GM23248 (cell line): ENCODE measurements at regions not wholly inside any gene's neighbourhood (a gene's known extent, or its start where the extent isn't known, plus 50 kb on each side); places are given as distances from the start of the nearest gene placed in this dataset.

Experiments used
- DNase-seq: peaks from one replicate; pipeline ENCODE4 v3.0.0-alpha.2; 2015
- H2AFZ ChIP-seq: fragments of 200-600 bp; sonication (generic); 2 replicates; pipeline ENCODE4 v1.6.1; 2016; ENCODE audit warnings: antibody characterized with exemption
- H3F3A ChIP-seq: fragments of 200-600 bp; sonication (generic); 2 replicates; pipeline ENCODE4 v1.6.1; 2016; ENCODE audit warnings: mild to moderate bottlenecking, antibody characterized with exemption, mixed run types; ENCODE audit not compliant: insufficient read depth
- H3K27ac ChIP-seq: fragments of 200-600 bp; sonication (generic); 2 replicates; pipeline ENCODE4 v1.5.1; 2016; ENCODE audit warnings: mild to moderate bottlenecking
- H3K27me3 ChIP-seq: fragments of 200-600 bp; sonication (generic); replicated peaks from 2 replicates; pipeline ENCODE4 v1.6.1; 2016; ENCODE audit warnings: mild to moderate bottlenecking; ENCODE audit not compliant: insufficient read depth
- H3K36me3 ChIP-seq: fragments of 200-600 bp; sonication (generic); 2 replicates; pipeline ENCODE4 v1.6.1; 2016; ENCODE audit warnings: low read depth, mild to moderate bottlenecking
- H3K4me1 ChIP-seq: fragments of 200-600 bp; sonication (generic); 2 replicates; pipeline ENCODE4 v1.6.1; 2016; ENCODE audit warnings: mild to moderate bottlenecking; ENCODE audit not compliant: insufficient read depth
- H3K4me2 ChIP-seq: fragments of 200-600 bp; sonication (generic); one replicate; pipeline ENCODE4 v1.6.1; 2016; ENCODE audit warnings: mild to moderate bottlenecking; ENCODE audit not compliant: unreplicated experiment
- H3K4me3 ChIP-seq: fragments of 200-600 bp; sonication (generic); 2 replicates; pipeline ENCODE4 v1.5.1; 2016; ENCODE audit warnings: mild to moderate bottlenecking
- H3K79me2 ChIP-seq: fragments of 200-600 bp; sonication (generic); 2 replicates; pipeline ENCODE4 v1.6.1; 2016; ENCODE audit warnings: mild to moderate bottlenecking; ENCODE audit not compliant: insufficient read depth
- H3K9ac ChIP-seq: fragments of 200-600 bp; sonication (generic); 2 replicates; pipeline ENCODE4 v1.6.1; 2016; ENCODE audit warnings: mild to moderate bottlenecking
- H3K9me2 ChIP-seq: fragments of 200-600 bp; sonication (generic); 2 replicates; pipeline ENCODE4 v1.6.1; 2016; ENCODE audit warnings: mixed run types, mild to moderate bottlenecking, moderate library complexity; ENCODE audit not compliant: insufficient read depth
- H3K9me3 ChIP-seq: fragments of 200-600 bp; sonication (generic); one replicate; pipeline ENCODE4 v1.6.1; 2017; ENCODE audit warnings: low read depth
- H4K20me1 ChIP-seq: fragments of 200-600 bp; sonication (generic); 2 replicates; pipeline ENCODE4 v1.6.0; 2016; ENCODE audit not compliant: insufficient read depth
- EZH2 ChIP-seq: fragments of 200-600 bp; sonication (generic); IDR thresholded peaks from 2 replicates; pipeline ENCODE4 v1.6.1; 2018; ENCODE audit warnings: antibody characterized with exemption, mild to moderate bottlenecking; ENCODE audit not compliant: insufficient read depth, poor library complexity, severe bottlenecking
- EZH2phosphoT487 ChIP-seq: fragments of 200-600 bp; sonication (generic); IDR thresholded peaks from 2 replicates; pipeline ENCODE4 v1.6.1; 2018; ENCODE audit warnings: antibody characterized with exemption, moderate library complexity, mild to moderate bottlenecking, low read depth; ENCODE audit not compliant: insufficient read depth
- WGBS, 2 experiments: methylation state at CpG; one replicate each; pipeline ENCODE4 v1.1.6; 2015 to 2017; ENCODE audit warnings: low lambda C conversion rate in 2 of 2, low coverage in 1 of 2; ENCODE audit errors: missing lambda C conversion rate in 2 of 2; 5-methylcytosine and 5-hydroxymethylcytosine counted together
- in situ Hi-C: fragments of 300-500 bp; cut with MboI; formaldehyde crosslinking; loops from 2 replicates; pipeline ENCODE4 v1.15.0; 2020

DNA sequence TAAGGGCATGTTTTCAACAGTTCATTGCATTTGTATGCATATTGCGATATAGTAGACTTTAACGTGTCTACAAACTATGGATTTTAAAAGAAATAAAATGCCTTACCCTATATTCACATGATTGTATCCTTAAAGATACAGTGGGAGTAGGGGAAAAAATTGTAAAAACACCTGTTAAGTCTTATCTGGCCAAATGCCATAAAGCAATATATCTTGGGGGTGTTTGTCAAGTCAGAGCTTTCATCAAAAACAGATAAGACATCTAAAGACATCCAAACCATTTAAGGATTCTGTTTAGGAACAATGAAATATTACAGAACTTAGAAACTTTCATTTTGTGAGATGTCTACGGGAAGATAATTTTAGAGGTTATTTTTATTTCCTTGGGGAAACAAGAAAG is 152.3 kb downstream of the AASDH start:
- Histone ChIP-seq H3K79me2 (no peaks in the 10 kb centered on the region), H3K4me1 (no peaks in the 10 kb centered on the region), H3K9me2 (no peaks in the 10 kb centered on the region), H2AFZ (no peak overlapping the region), H3K27ac (no peak overlapping the region), H3K36me3 (no peaks in the 10 kb centered on the region), H3K9me3 (no peaks in the 10 kb centered on the region), H4K20me1 (no peaks in the 10 kb centered on the region), H3K9ac (no peak overlapping the region), H3K4me2 (no peak overlapping the region), H3F3A (no peaks in the 10 kb centered on the region), H3K4me3 (no peak overlapping the region), H3K27me3 (no peaks in the 10 kb centered on the region)
- in situ Hi-C loops, result no loop called here
- no peak for DNase-seq
- WGBS, 2 experiments, result 47 to 52% methylated on average over 3 of the region's 3 CpGs
- no peak for TF ChIP-seq EZH2phosphoT487
- no peak for TF ChIP-seq EZH2

DNA sequence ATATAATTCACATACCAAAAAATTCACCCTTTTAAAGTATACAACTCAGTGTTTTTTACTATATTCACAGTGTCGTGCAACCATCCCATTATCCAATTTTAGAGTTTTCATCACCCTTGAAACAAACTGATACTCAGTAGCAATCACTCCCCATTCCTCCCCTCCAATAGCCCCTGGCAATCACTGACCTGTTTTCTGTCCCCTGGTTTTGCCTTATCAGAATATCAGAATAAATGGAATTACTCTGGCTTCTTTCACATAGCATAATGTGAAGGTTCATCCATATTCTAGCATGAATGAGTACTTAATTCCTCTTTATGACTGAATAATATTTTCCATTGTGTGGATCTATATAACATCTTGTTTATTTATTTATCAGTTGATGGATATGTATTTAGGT is 153.2 kb downstream of the AASDH start:
- WGBS, 2 experiments, result 14 to 17% methylated on average over 1 of the region's 1 CpG
- H3K4me1 ChIP-seq, result no peaks in the 10 kb centered on the region
- no peak overlapping the region for H3K27ac ChIP-seq
- no peaks in the 10 kb centered on the region for H3K9me3 ChIP-seq
- no peaks in the 10 kb centered on the region for H3K79me2 ChIP-seq
- no peaks in the 10 kb centered on the region for H3K27me3 ChIP-seq
- H3K9me2 ChIP-seq, result no peaks in the 10 kb centered on the region
- no peak for TF ChIP-seq EZH2phosphoT487
- TF ChIP-seq EZH2, result no peak
- no peak overlapping the region for H3K4me2 ChIP-seq
- no peaks in the 10 kb centered on the region for H4K20me1 ChIP-seq
- in situ Hi-C loops, result no loop called here
- H3F3A ChIP-seq, result no peaks in the 10 kb centered on the region
- no peak overlapping the region for H2AFZ ChIP-seq
- no peak overlapping the region for H3K4me3 ChIP-seq
- H3K36me3 ChIP-seq, result no peaks in the 10 kb centered on the region
- DNase-seq, result no peak
- H3K9ac ChIP-seq, result no peak overlapping the region

DNA sequence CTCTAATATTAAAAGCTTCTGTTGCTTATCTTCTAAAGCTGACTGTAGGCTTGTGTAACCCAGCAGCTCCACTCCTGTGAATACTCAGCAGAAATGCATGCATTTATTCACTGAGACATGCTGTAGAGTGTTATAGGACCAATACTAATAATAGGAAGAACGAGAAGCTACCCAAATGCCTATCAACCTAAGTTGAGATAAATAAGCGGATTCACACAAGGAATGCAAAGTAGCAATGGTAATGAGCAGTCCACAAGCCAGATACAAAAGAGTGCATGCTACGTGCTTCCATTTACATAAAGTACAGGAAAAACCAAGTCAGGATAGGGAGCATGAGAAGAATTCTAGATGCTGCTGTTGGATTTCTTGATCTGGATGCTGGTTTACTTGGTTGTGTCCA is 155.9 kb downstream of the AASDH start:
- Histone ChIP-seq H3K4me2 (no peak overlapping the region), H3K36me3 (no peaks in the 10 kb centered on the region), H4K20me1 (no peaks in the 10 kb centered on the region), H3K9ac (no peak overlapping the region), H3K27ac (no peak overlapping the region), H3F3A (no peaks in the 10 kb centered on the region), H3K9me2 (no peaks in the 10 kb centered on the region), H3K9me3 (no peaks in the 10 kb centered on the region), H3K4me3 (no peak overlapping the region), H3K4me1 (no peaks in the 10 kb centered on the region), H3K79me2 (no peaks in the 10 kb centered on the region), H2AFZ (no peak overlapping the region), H3K27me3 (no peaks in the 10 kb centered on the region)
- no peak for DNase-seq
- TF ChIP-seq EZH2 (no peak), EZH2phosphoT487 (no peak)
- in situ Hi-C loops, result no loop called here
- WGBS, 2 experiments, result 18 to 24% methylated on average over 3 of the region's 3 CpGs

DNA sequence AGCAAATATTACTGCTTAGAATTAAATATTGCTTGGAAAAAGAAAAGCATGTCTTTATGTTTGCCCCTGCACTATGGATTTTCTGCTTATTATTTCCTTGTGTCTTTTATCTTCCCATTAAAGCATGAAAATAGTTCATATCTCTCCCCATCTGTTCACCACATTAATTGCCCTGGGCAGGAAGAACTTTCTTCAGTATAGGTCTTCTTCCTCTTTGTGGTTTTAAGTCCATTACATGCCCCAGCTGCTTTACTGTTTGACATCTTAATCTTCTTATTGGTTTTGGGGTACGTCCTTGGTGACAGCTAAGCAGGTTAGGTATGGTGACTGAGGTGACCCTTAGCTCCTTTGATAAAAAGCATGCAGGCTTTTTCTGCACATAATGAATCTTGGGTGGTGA is 157.3 kb downstream of the AASDH start:
- no peaks in the 10 kb centered on the region for H3K27me3 ChIP-seq
- no peak overlapping the region for H3K9ac ChIP-seq
- in situ Hi-C loops, result no loop called here
- H4K20me1 ChIP-seq, result no peaks in the 10 kb centered on the region
- H3K4me2 ChIP-seq, result no peak overlapping the region
- H3K4me3 ChIP-seq, result no peak overlapping the region
- H3K36me3 ChIP-seq, result no peaks in the 10 kb centered on the region
- no peaks in the 10 kb centered on the region for H3K9me3 ChIP-seq
- no peak for DNase-seq
- 5 to 9% methylated on average over 1 of the region's 1 CpG for WGBS, 2 experiments
- H3K79me2 ChIP-seq, result no peaks in the 10 kb centered on the region
- no peaks in the 10 kb centered on the region for H3K4me1 ChIP-seq
- no peaks in the 10 kb centered on the region for H3K9me2 ChIP-seq
- H3F3A ChIP-seq, result no peaks in the 10 kb centered on the region
- no peak overlapping the region for H2AFZ ChIP-seq
- no peak overlapping the region for H3K27ac ChIP-seq
- no peak for TF ChIP-seq EZH2phosphoT487
- TF ChIP-seq EZH2, result no peak

DNA sequence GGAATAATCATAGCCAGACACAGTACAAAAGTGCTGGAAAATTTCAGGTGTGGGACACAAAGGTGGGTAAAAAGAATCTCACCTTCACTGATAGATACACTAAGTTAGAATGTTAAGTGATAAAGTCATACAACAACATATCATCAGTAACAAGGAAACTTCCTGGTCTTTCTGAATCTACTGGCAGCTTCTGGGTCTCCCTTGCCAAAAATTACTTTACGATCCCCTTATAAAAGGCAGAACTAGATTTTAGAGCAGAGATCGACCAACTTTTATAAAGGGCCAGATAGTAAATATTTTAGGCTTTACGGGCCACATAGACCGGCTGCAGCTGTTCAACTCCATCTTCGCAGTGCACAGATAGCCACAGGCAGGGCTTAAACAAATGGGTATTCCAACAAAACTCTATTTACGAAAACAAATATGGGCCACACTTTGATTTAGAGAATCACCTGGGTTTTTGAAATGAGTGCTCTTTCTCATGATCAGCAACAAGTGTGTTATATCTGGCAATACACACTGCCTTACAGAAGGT is 159.9 kb downstream of the AASDH start:
- Histone ChIP-seq H3K79me2 (no peaks in the 10 kb centered on the region), H3F3A (no peaks in the 10 kb centered on the region), H2AFZ (no peak overlapping the region), H3K4me2 (no peak overlapping the region), H3K9me3 (no peaks in the 10 kb centered on the region), H4K20me1 (no peaks in the 10 kb centered on the region), H3K9ac (no peak overlapping the region), H3K4me3 (no peak overlapping the region), H3K4me1 (no peaks in the 10 kb centered on the region), H3K36me3 (no peaks in the 10 kb centered on the region), H3K27me3 (no peaks in the 10 kb centered on the region; the same call in 1 of the 2 replicates), H3K27ac (no peak overlapping the region), H3K9me2 (no peaks in the 10 kb centered on the region)
- in situ Hi-C loops, result no loop called here
- WGBS, 2 experiments, result 37 to 52% methylated on average over 6 of the region's 6 CpGs
- TF ChIP-seq EZH2phosphoT487, result no peak
- no peak for TF ChIP-seq EZH2
- DNase-seq, result no peak
